WTC11 (cell line): ENCODE measurements at regions not wholly inside any gene's neighbourhood (a gene's known extent, or its start where the extent isn't known, plus 50 kb on each side); places are given as distances from the start of the nearest gene placed in this dataset.

Source experiments
- ATAC-seq: fragments of 200-7000 bp; cut with Tn5 transposase; 2 replicates; pipeline ENCODE4 v1.10.0; 2021; ENCODE audit warnings: mild to moderate bottlenecking, moderate library complexity
- CTCF ChIA-PET: fragments of 300-600 bp; sonication (Branson Sonifier 250); formaldehyde crosslinking; loops from one replicate; lab custom pipeline; 2021; ENCODE audit warnings: antibody characterized with exemption; lab: Charles Lee
- POLR2A ChIA-PET: fragments of 350-600 bp; sonication (Branson Sonifier 250); formaldehyde crosslinking; loops from one replicate; lab custom pipeline; 2021; ENCODE audit warnings: antibody characterized with exemption; lab: Charles Lee
- DNase-seq: peaks from one replicate; pipeline ENCODE4 v3.0.0; 2021; ENCODE audit warnings: low spot score
- H3K27ac Mint-ChIP-seq: 2 replicates; pipeline ENCODE4 v1.8.0; 2021; ENCODE audit warnings: mixed read lengths
- H3K27me3 Mint-ChIP-seq: 2 replicates; pipeline ENCODE4 v1.8.0; 2021; ENCODE audit warnings: low read depth, mild to moderate bottlenecking, moderate library complexity, mixed read lengths
- H3K36me3 Mint-ChIP-seq: 2 replicates; pipeline ENCODE4 v1.8.0; 2021; ENCODE audit warnings: mixed read lengths
- H3K4me1 Mint-ChIP-seq: 2 replicates; pipeline ENCODE4 v1.8.0; 2022; ENCODE audit warnings: mixed read lengths
- H3K4me3 Mint-ChIP-seq: 2 replicates; pipeline ENCODE4 v1.8.0; 2021; ENCODE audit warnings: mild to moderate bottlenecking, moderate library complexity, mixed read lengths
- H3K9me3 Mint-ChIP-seq: 2 replicates; pipeline ENCODE4 v1.8.0; 2021; ENCODE audit warnings: mixed read lengths
- AFF4 ChIP-seq: sonication (generic); formaldehyde crosslinking; IDR thresholded peaks from 2 replicates; pipeline ENCODE4 v1.8.1; 2023; ENCODE audit warnings: mild to moderate bottlenecking, missing genetic modification reagents, borderline replicate concordance
- ATF3 ChIP-seq: sonication (generic); formaldehyde crosslinking; conservative IDR thresholded peaks from 2 replicates; pipeline ENCODE4 v1.8.1; 2022; ENCODE audit warnings: mild to moderate bottlenecking, missing genetic modification reagents
- CREM ChIP-seq: sonication (generic); formaldehyde crosslinking; IDR thresholded peaks from 2 replicates; pipeline ENCODE4 v1.8.1; 2022; ENCODE audit warnings: mild to moderate bottlenecking, missing genetic modification reagents, moderate library complexity
- ESRRA ChIP-seq: sonication (generic); formaldehyde crosslinking; IDR thresholded peaks from 2 replicates; pipeline ENCODE4 v1.8.1; 2022; ENCODE audit warnings: mild to moderate bottlenecking, missing genetic modification reagents, borderline replicate concordance
- JAZF1 ChIP-seq: fragments of 250-450 bp; sonication (Bioruptor Pico); IDR thresholded peaks from 2 replicates; pipeline ENCODE4 v1.9.0; 2021; ENCODE audit warnings: moderate library complexity, mild to moderate bottlenecking, inconsistent platforms
- KAT7 ChIP-seq: sonication (generic); formaldehyde crosslinking; IDR thresholded peaks from 2 replicates; pipeline ENCODE4 v1.8.1; 2023; ENCODE audit warnings: missing genetic modification reagents, mild to moderate bottlenecking, borderline replicate concordance
- MAX ChIP-seq: sonication (generic); formaldehyde crosslinking; IDR thresholded peaks from 2 replicates; pipeline ENCODE4 v1.8.0; 2022; ENCODE audit warnings: mild to moderate bottlenecking, missing genetic modification reagents
- NFYB ChIP-seq: sonication (generic); formaldehyde crosslinking; conservative IDR thresholded peaks from 2 replicates; pipeline ENCODE4 v1.8.0; 2022; ENCODE audit warnings: low read depth, missing genetic modification reagents
- NR3C1 ChIP-seq: sonication (generic); formaldehyde crosslinking; conservative IDR thresholded peaks from 2 replicates; pipeline ENCODE4 v1.8.1; 2023; ENCODE audit warnings: low read depth, mild to moderate bottlenecking, missing genetic modification reagents
- PRDM15 ChIP-seq: sonication (generic); formaldehyde crosslinking; IDR thresholded peaks from 2 replicates; pipeline ENCODE4 v1.8.0; 2022; ENCODE audit warnings: missing genetic modification reagents
- RELA ChIP-seq: sonication (generic); formaldehyde crosslinking; IDR thresholded peaks from 2 replicates; pipeline ENCODE4 v1.8.1; 2022; ENCODE audit warnings: missing genetic modification reagents, mild to moderate bottlenecking, borderline replicate concordance
- TCF7 ChIP-seq: sonication (generic); formaldehyde crosslinking; IDR thresholded peaks from 2 replicates; pipeline ENCODE4 v1.8.0; 2022; ENCODE audit warnings: mild to moderate bottlenecking, low read depth, missing genetic modification reagents, moderate library complexity
- TEAD4 ChIP-seq: sonication (generic); formaldehyde crosslinking; IDR thresholded peaks from 2 replicates; pipeline ENCODE4 v1.8.0; 2022; ENCODE audit warnings: mild to moderate bottlenecking, missing genetic modification reagents
- ZNF121 ChIP-seq: sonication (generic); formaldehyde crosslinking; IDR thresholded peaks from 2 replicates; pipeline ENCODE4 v1.8.0; 2023; ENCODE audit warnings: missing genetic modification reagents
- ZNF317 ChIP-seq: sonication (generic); formaldehyde crosslinking; IDR thresholded peaks from 2 replicates; pipeline ENCODE4 v1.8.1; 2023; ENCODE audit warnings: low read depth, mild to moderate bottlenecking, moderate library complexity, missing genetic modification reagents, borderline replicate concordance
- ZNF396 ChIP-seq: fragments of 250-450 bp; sonication (Bioruptor Pico); IDR thresholded peaks from 2 replicates; pipeline ENCODE4 v1.8.0; 2021; ENCODE audit warnings: mild to moderate bottlenecking, moderate library complexity, borderline replicate concordance
- ZNF512 ChIP-seq: sonication (generic); formaldehyde crosslinking; IDR thresholded peaks from 2 replicates; pipeline ENCODE4 v1.8.1; 2022; ENCODE audit warnings: missing genetic modification reagents, borderline replicate concordance

GRCh38 chr2:42954227-42954962, 162.0 kb upstream of the HAAO start:
- TF ChIP-seq CREM (CRISPR knock-in tag) (no peak), ZNF121 (0 out of 2 replicates have a peak, but pooled peaks have one; percentile 15)
- DNase-seq: no peak
- no peak for ATAC-seq
- H3K27me3 Mint-ChIP-seq: no peaks in the 10 kb centered on the region
- 0 out of 2 replicates have a peak overlapping the region, but pooled peaks have one; percentile 49 for H3K27ac Mint-ChIP-seq
- CTCF ChIA-PET: interaction anchor here (0.6 to 1.3 kb wide), 8 partner anchors 8 to 173 kb away, joined by 3 to 5 read pairs (median 3); no protein-coding TSS in a partner anchor
- H3K9me3 Mint-ChIP-seq: no peaks in the 10 kb centered on the region
- POLR2A ChIA-PET: no interaction called here
- no peaks in the 10 kb centered on the region for H3K36me3 Mint-ChIP-seq
- H3K4me1 Mint-ChIP-seq: peaks cover 39% of the 10 kb centered on the region
- H3K4me3 Mint-ChIP-seq: no peak overlapping the region

- Mint-ChIP-seq H3K9me3 (no peaks in the 10 kb centered on the region), H3K36me3 (no peaks in the 10 kb centered on the region), H3K4me3 (no peak overlapping the region), H3K27me3 (no peaks in the 10 kb centered on the region), H3K27ac (no peak overlapping the region), H3K4me1 (peaks cover 35% of the 10 kb centered on the region)
- no peak for TF ChIP-seq JAZF1 (CRISPR knock-in tag)
- no peak for TF ChIP-seq RELA (CRISPR knock-in tag)
- TF ChIP-seq TEAD4 (CRISPR knock-in tag): no peak
- DNase-seq (no peak), ATAC-seq (peak; percentile 45)
- ChIA-PET CTCF (interaction anchor here (0.7 to 1.2 kb wide), 6 partner anchors 22 to 227 kb away, joined by 3 to 6 read pairs (median 4); no protein-coding TSS in a partner anchor), POLR2A (no interaction called here)
These were observed 160.8 kb upstream of the HAAO start for GRCh38 chr2:42953216-42953615.

GRCh38 chr2:42951263-42951938, 159.0 kb upstream of the HAAO start:
- POLR2A ChIA-PET: no interaction called here
- Mint-ChIP-seq H3K9me3 (no peaks in the 10 kb centered on the region), H3K27ac (no peak overlapping the region), H3K4me1 (peaks cover 22% of the 10 kb centered on the region), H3K4me3 (no peak overlapping the region)
- ATAC-seq: no peak
- no peak for DNase-seq
- TF ChIP-seq ZNF317 (CRISPR knock-in tag) (no peak), NFYB (CRISPR knock-in tag) (no peak), NR3C1 (CRISPR knock-in tag) (no peak), PRDM15 (CRISPR knock-in tag) (peak; percentile 4; the same call in 1 of the 2 replicates)
- TF ChIP-seq, all 79 proteins: peak for 1
- Mint-ChIP-seq H3K36me3 (no peaks in the 10 kb centered on the region), H3K27me3 (no peaks in the 10 kb centered on the region)
- CTCF ChIA-PET: interaction anchor here (1.0 kb wide), 1 partner anchor 273 kb away, joined by 3 read pairs; no protein-coding TSS in a partner anchor

- no peaks in the 10 kb centered on the region for H3K36me3 Mint-ChIP-seq
- peaks cover 10% of the 10 kb centered on the region for H3K4me1 Mint-ChIP-seq
- no peak overlapping the region for H3K27ac Mint-ChIP-seq
- H3K4me3 Mint-ChIP-seq: no peak overlapping the region
- POLR2A ChIA-PET: no interaction called here
- H3K27me3 Mint-ChIP-seq: no peaks in the 10 kb centered on the region
- DNase-seq: no peak
- no peak for ATAC-seq
- H3K9me3 Mint-ChIP-seq: no peaks in the 10 kb centered on the region
- CTCF ChIA-PET: no interaction called here
- TF ChIP-seq TCF7 (CRISPR knock-in tag) (no peak), AFF4 (CRISPR knock-in tag) (no peak), ZNF396 (CRISPR knock-in tag) (no peak), TEAD4 (CRISPR knock-in tag) (no peak), ZNF512 (CRISPR knock-in tag) (no peak), ATF3 (no peak), ESRRA (CRISPR knock-in tag) (no peak), MAX (CRISPR knock-in tag) (no peak), KAT7 (no peak)
These were observed 156.7 kb upstream of the HAAO start for GRCh38 chr2:42949125-42949524.
